GM21619 (cell line): ENCODE measurements at regions not wholly inside any gene's neighbourhood (a gene's known extent, or its start where the extent isn't known, plus 50 kb on each side); places are given as distances from the start of the nearest gene placed in this dataset.

Source experiments
- ATAC-seq: cut with Tn5 transposase; IDR thresholded peaks from one replicate; pipeline ENCODE4 v1.9.1; 2021; ENCODE audit not compliant: unreplicated experiment

DNA sequence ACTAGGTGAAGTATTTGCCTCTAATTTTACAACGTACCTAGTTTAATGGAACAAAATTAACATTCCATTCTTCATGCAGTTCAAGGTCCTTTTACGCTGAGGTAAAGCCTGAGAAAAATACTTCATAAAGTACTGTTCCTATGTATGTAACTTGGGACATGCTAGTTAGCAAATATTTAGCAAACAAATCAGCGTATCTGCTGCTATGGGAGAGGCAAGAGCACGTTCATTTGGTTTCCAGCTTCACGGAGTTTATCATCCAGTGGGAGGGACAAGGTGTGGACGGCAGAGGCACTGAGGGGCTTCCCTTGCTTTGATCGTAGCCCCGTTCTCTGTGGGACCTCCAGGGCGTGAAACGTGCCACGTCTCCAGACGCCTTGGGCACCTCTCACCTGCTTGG is 248.8 kb downstream of the IRS2 start:
- ATAC-seq: no peak

DNA sequence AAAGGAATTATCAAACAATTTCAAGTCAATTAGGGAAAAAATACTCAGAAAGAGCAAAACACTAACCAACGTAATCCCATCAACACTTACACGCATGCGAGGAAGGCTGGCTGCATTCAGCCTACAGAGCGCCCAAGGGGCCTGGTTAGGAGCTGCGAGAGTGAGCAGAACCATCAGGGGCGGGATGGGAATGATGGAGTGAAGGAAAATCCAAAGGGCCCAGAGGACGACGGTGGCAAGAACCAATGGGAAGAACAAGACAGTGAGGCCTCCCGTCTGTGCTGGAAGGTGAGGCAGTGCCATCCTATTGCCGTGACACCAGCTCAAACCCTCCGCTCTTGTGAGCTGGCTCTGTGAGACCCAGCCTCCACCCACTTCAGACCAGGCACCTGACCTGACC is 253.0 kb downstream of the IRS2 start:
- no peak for ATAC-seq

DNA sequence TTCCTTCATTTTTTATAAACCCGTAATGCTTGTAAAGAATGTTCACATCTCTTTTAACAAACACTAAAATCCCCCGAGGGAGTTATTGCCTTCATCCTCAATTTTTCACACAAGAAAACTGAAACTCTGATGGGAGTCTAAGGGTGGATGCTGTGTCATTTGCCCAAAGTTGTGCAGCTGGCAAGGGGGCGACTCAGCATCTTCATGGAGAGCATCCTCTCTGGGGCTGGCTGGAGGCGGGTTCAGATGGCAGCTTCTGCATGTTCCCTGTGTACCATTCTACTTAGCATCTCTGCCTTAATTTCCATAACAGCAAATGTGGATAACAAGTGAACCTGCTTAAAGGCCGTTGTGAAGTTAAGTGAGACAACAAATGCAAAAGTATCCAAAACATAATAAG is 256.4 kb downstream of the IRS2 start:
- no peak for ATAC-seq

GRCh38 chr13:109521719-109522118 is 264.7 kb downstream of the IRS2 start:
- no peak for ATAC-seq

GRCh38 chr13:109517517-109517916 is 268.9 kb downstream of the IRS2 start:
- no peak for ATAC-seq

DNA sequence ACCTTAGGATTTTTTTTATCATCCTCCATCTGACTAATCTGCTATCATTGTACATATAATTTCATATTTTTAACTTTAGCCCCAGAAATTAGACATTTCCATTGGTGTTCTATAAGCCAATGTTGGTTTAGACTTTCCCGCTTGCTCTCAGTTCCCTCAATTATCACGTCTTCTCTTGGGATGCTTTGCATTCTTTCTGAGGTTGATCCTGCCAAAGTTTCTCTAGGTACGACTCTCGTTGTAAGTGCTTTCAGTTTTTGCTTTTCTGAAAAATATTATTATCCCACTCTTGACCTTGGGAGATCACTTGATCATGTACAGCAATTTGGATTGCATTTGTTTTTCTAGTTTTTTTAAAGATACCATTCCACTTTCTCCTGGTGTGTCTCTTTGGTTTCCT is 270.2 kb downstream of the IRS2 start:
- ATAC-seq: no peak

GRCh38 chr13:109510013-109510412 is 276.4 kb downstream of the IRS2 start:
- ATAC-seq: no peak

DNA sequence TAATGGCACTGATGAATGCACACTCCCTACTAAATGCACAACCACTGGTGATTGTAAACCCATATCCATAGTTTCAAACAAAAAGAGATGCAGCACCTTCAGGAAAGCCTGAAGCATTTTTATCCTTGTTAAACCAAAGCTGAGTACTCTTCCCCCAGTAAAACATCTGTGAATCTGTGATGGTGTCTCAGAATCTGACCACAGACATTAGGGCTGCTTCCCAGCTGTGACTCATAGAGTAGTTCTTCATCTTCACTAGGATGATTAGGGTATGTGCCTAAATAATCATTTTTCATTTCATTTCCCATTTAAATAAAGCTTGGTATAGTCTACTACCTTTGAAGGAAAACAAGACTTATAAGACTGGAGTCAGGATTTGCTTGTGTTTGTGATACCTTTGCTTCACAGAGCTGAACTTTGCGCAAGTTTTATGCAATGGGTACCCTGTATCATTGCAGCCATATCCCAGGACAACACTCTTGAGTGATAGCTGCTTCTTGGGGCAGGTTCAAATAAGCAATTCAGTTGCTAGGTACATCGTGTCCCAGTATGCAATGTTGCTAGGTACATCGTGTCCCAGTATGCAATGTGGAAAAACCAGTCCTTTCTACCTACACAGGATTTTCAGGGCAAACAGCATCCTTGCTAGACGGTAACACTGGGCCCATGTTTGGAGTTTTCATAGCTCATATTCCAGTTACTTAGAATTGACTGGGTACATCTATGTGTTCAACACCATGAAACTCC is 277.1 kb downstream of the IRS2 start:
- no peak for ATAC-seq

DNA sequence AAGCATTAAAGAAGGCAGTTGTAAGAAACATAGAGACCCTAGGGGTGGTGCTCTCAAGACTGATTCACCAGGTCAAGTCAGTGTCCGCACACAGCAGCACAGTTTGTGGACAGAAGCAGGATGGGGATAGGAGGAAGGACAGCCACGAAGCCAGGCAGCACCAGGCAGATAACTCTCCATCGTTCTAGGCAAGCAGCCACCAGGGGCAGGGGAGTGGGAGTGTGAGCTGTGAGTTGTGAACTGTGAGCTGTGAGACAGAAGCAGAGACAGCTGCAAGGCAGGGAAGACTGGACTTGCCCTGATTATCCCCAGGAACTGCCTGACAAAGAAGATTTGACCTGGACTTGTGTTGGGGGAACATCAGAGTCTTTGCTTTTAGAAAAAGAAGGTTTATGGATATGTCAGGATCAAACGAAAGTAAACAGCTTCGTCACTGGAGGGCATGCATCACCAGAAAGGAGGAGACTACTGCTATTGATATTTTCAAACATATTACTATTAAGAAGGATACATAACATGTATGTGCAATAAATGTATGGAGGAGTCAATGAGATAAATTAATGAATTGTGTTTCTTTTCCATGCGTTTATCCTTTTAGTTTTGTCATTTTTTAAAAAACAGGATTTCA is 286.1 kb downstream of the IRS2 start:
- no peak for ATAC-seq

DNA sequence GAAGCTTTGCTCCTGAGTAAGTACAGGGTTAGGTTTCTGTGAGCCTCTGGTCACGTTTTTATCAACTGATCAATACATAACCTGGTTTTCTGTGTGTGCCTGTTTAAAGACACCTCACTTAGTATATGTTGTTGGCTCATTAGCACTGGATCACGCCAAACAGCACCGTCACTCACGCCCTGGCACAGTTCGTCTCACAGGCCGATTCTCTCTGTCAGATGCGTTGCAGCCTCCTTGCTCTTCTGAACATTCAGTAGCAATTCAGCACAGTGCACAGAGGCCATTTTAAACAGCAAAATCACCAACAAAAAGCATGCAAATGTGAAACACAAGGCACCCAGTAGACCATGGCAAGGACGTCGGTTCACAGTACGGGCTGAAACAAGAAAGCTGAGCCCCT is 288.5 kb downstream of the IRS2 start:
- no peak for ATAC-seq

GRCh38 chr13:109496216-109496615 is 290.2 kb downstream of the IRS2 start:
- no peak for ATAC-seq

GRCh38 chr13:109494925-109495369 is 291.4 kb downstream of the IRS2 start:
- no peak for ATAC-seq

GRCh38 chr13:109485136-109485794 is 301.1 kb downstream of the IRS2 start:
- no peak for ATAC-seq

DNA sequence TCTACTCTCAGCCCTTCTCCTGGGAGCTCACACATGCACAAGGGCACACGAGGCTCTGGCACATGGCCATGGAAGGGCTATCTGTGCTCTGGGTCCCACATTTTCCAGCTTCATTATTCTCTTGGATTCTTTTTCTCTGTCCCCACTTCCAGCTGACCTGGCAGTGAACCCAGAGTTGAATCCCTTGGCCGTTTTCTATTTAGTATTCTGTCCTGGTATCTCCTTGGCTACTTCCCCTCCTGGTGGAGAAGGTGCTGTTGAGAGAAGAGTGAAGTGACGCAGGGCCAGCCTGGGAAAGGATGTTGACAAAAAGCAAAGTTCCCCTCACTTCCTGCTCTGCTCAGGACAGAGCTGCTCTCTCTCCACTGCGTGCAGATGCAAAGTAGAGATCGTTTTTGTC is 303.1 kb downstream of the IRS2 start:
- no peak for ATAC-seq

DNA sequence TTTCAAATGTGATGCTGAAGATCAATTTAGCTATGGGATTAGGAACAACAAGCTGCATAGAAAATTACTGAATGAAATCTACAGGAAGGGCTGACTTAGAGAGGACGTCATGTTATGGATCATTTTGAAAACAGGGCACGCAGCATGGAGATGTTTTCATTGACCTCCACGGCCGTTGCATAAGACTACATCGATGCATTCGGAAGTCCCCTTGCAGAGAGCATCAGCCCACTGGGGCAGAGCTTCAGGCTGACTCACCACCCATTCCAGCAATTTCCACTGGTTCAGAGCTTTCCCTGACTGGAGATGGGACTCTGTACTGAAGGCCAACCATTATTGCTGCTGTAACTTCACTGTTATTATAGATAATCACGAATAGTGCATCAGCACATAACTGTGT is 305.3 kb downstream of the IRS2 start:
- ATAC-seq: no peak

DNA sequence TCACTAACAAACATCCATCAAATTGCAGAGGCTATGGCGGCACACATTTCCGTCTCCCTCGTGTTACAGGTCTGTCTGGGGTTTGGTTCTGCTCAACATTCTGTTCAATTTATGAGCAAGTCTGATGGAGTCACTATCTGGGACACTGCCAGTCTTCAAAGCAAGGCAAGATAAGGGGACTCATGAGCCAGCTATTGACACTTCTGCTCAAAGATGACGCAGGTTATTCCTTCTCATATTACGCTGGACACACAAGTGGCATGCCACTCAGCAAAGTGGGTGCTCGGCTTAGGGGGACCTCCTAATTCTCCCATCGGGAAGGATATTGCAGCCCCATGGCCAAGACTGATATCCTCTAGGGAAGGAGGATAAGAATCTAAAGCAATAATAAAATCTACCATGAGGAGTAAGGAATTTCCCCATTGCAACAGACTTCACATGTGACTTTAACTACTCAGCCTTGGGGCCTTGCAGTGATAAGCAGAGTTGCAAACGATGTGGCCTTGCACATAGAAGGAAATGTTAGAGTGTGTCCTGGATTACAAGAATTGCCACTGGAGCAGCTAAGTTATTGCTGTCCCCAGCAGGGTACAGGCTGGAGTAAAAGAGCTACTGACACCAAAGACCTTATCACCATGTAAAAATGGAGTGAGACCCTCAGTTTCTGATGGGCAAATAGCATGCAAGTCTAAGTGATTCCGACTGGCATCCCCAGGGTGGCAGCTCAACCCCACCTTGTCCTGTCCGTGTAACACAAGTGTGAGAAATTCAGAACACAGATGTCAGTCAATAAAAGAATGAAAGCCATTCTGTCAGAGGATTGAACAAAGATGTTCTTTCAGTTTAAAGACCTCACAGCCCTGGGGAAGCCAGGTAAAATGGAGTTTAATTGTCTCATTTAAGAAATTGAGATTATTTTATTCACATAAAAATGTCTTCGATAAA is 306.1 kb downstream of the IRS2 start:
- ATAC-seq: no peak

DNA sequence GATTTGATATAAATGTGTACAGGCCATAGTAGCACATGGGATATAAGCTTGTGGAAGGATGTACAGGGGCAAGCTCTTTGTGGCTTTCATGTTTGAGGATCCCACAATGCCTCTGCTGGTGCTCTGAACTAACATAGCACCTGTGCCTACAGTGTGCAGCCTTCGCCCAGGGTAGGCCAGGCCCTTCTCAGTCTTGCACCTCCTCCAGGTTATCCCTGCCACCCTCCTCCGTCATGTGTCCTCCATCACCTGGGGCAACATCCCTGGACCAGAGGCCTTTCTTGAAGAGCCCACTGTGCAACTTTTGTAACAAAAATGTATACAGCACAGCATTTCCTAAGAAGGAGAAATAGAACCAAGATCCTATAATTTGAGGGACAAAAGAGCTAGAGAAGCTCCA is 306.8 kb downstream of the IRS2 start:
- no peak for ATAC-seq

- ATAC-seq: no peak
These were observed 310.4 kb downstream of the IRS2 start for GRCh38 chr13:109476001-109476400.

- ATAC-seq: no peak
These were observed 318.3 kb downstream of the IRS2 start for GRCh38 chr13:109468123-109468522.

DNA sequence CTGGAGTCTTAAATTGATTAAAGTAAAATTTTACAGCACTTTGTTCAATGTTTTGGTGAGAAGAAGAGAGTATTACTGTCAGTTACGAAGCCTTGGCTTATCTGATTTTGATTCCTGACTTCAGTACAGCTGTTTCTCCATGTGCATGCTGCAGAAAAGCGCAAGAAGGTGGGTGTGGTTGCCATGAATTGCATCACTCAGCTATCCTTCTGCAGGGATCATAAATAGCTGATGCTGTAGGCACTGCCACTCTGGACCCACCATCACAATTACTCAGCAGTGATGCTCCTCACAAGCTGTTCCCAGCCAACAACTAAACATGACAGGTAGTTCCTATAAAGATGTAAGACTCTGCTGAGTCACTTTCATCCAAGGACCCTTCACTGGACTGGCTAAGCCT is 321.2 kb downstream of the IRS2 start:
- ATAC-seq: no peak
